ENCODE measurements at regions not wholly inside any gene's neighbourhood (a gene's known extent, or its start where the extent isn't known, plus 50 kb on each side); places are given as distances from the start of the nearest gene placed in this dataset.

DNA sequence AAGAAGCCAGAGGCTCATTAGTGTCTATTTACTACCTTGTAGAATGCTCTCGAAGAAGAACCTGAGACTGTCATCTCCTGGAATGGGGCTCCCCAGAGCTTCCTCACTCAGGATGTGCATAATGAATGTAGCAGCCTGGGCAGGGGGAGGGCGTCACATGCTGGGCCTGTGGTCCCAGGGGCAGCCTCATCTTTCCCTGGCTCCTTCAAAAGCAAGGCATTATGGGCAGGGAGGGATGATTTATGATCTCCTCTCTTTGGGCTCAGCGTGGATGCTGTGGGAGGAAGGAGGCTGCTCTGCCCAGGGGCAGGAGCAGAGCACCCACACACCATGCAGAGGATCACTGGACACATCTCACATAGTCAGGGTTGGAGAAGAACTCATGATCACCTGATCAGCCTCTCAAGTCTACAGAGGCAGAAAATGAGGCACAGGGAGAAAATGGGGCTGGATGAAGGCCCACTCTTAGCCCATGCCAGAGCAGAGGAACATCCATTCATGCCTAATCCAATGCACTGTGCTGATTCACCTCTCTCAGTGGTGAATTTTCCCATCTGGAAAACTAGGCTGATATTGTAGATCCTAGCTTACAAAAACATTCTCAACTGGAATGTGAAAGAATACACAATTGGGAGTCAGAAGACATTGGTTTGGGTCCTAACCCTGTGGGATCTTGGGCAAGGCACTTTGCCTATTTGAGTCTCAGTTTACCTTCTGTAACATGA is 173.7 kb downstream of the CARTPT start:
- no peak overlapping the region for H3K9ac ChIP-seq (ENCODE audit: low read depth in 1 of 2, low read length in 2 of 2)
- no peaks in the 10 kb centered on the region for H3K9me3 ChIP-seq (ENCODE audit: control insufficient read depth in 4 of 4, low read length in 3 of 4)
- WGBS = 80% methylated on average over 3 of the region's 3 CpGs
- no peak overlapping the region for H3K27ac ChIP-seq (ENCODE audit: low read depth in 1 of 2, low read length in 2 of 2)
- no peaks in the 10 kb centered on the region for H3K27me3 ChIP-seq (ENCODE audit: control insufficient read depth in 4 of 4, insufficient read depth in 4 of 4, low read length in 3 of 4)
- H3K4me1 ChIP-seq (ENCODE audit: control insufficient read depth in 4 of 4, insufficient read depth in 4 of 4, low read length in 3 of 4) = no peaks in the 10 kb centered on the region
- H3K36me3 ChIP-seq (ENCODE audit: control insufficient read depth in 4 of 4, insufficient read depth in 3 of 4, low read depth in 1 of 4, low read length in 3 of 4) = no peaks in the 10 kb centered on the region
- DNase-seq (ENCODE audit: low spot score) = no peak
- TF ChIP-seq RAD21 (IDR thresholded peaks at IDR 0.05) = no peak
- TF ChIP-seq GABPA (IDR thresholded peaks at IDR 0.05 in 1 of 2, conservative IDR thresholded peaks at IDR 0.05 in 1 of 2) = no peak
- no peak overlapping the region for H3K4me3 ChIP-seq (ENCODE audit: low read depth in 1 of 3, low read length in 3 of 3)

DNA sequence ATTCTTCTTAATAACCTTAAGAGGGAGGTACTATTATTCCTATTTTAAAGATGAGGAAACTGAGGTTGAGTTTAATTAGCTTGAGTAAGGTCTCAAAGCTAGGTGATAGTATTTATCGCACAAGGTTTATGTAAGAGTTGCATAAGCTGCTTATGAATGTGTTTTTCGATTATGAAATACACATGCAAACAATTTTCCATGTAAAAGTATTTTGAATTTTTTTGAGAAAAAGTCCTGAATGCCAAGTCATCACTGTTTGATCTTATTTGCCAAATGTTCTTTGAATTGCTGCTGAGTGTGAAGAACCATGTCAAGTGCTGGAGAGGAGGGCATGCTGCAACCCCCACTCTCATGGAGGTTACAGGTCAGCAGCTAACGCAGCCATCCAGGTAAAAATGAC is 174.4 kb downstream of the CARTPT start:
- DNase-seq (ENCODE audit: low spot score) = no peak
- H3K27me3 ChIP-seq (ENCODE audit: control insufficient read depth in 4 of 4, insufficient read depth in 4 of 4, low read length in 3 of 4) = no peaks in the 10 kb centered on the region
- H3K36me3 ChIP-seq (ENCODE audit: control insufficient read depth in 4 of 4, insufficient read depth in 3 of 4, low read depth in 1 of 4, low read length in 3 of 4) = no peaks in the 10 kb centered on the region
- 85% methylated on average over 3 of the region's 3 CpGs for WGBS
- no peaks in the 10 kb centered on the region for H3K4me1 ChIP-seq (ENCODE audit: control insufficient read depth in 4 of 4, insufficient read depth in 4 of 4, low read length in 3 of 4)
- no peak overlapping the region for H3K4me3 ChIP-seq (ENCODE audit: low read depth in 1 of 3, low read length in 3 of 3)
- TF ChIP-seq, protein P1, sequence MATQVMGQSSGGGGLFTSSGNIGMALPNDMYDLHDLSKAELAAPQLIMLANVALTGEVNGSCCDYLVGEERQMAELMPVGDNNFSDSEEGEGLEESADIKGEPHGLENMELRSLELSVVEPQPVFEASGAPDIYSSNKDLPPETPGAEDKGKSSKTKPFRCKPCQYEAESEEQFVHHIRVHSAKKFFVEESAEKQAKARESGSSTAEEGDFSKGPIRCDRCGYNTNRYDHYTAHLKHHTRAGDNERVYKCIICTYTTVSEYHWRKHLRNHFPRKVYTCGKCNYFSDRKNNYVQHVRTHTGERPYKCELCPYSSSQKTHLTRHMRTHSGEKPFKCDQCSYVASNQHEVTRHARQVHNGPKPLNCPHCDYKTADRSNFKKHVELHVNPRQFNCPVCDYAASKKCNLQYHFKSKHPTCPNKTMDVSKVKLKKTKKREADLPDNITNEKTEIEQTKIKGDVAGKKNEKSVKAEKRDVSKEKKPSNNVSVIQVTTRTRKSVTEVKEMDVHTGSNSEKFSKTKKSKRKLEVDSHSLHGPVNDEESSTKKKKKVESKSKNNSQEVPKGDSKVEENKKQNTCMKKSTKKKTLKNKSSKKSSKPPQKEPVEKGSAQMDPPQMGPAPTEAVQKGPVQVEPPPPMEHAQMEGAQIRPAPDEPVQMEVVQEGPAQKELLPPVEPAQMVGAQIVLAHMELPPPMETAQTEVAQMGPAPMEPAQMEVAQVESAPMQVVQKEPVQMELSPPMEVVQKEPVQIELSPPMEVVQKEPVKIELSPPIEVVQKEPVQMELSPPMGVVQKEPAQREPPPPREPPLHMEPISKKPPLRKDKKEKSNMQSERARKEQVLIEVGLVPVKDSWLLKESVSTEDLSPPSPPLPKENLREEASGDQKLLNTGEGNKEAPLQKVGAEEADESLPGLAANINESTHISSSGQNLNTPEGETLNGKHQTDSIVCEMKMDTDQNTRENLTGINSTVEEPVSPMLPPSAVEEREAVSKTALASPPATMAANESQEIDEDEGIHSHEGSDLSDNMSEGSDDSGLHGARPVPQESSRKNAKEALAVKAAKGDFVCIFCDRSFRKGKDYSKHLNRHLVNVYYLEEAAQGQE (IDR thresholded peaks at IDR 0.05) = no peak
- TF ChIP-seq RXRA (IDR thresholded peaks at IDR 0.05) (no peak), NR2F2 (IDR thresholded peaks at IDR 0.05) (no peak), CTCF (IDR thresholded peaks at IDR 0.05; ENCODE audit: low read depth, low read length, missing input control) (no peak), TAF1 (conservative IDR thresholded peaks at IDR 0.05) (no peak), MAX (IDR thresholded peaks at IDR 0.05) (no peak), HNF4A (conservative IDR thresholded peaks at IDR 0.05) (no peak), RAD21 (IDR thresholded peaks at IDR 0.05) (no peak)
- H3K9ac ChIP-seq (ENCODE audit: low read depth in 1 of 2, low read length in 2 of 2) = no peak overlapping the region
- no peaks in the 10 kb centered on the region for H3K9me3 ChIP-seq (ENCODE audit: control insufficient read depth in 4 of 4, low read length in 3 of 4)
- no peak overlapping the region for H3K27ac ChIP-seq (ENCODE audit: low read depth in 1 of 2, low read length in 2 of 2)

DNA sequence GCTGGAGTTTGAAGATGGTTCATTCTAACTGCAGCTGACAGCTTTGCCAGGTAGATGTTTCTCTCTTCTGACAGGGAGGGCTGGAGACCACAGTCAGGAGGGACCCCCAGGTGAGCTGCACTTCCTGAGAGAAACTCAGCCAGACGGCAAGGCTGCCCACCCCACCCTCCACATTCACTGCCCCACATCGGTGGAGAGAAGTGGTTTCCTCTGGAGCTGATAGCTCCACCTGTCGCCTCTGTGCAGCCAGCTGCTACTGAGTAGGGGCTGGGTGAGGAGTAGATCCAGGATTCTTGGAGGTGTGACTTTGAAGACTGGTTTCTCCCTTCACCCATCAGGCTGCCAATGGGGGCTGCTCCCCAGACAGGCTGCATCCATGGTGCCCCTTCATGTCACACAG is 175.0 kb downstream of the CARTPT start:
- Histone ChIP-seq H3K9ac (ENCODE audit: low read depth in 1 of 2, low read length in 2 of 2) (no peak overlapping the region), H3K9me3 (ENCODE audit: control insufficient read depth in 4 of 4, low read length in 3 of 4) (no peaks in the 10 kb centered on the region), H3K4me3 (ENCODE audit: low read depth in 1 of 3, low read length in 3 of 3) (no peak overlapping the region), H3K27me3 (ENCODE audit: control insufficient read depth in 4 of 4, insufficient read depth in 4 of 4, low read length in 3 of 4) (no peaks in the 10 kb centered on the region), H3K36me3 (ENCODE audit: control insufficient read depth in 4 of 4, insufficient read depth in 3 of 4, low read depth in 1 of 4, low read length in 3 of 4) (no peaks in the 10 kb centered on the region), H3K4me1 (ENCODE audit: control insufficient read depth in 4 of 4, insufficient read depth in 4 of 4, low read length in 3 of 4) (no peaks in the 10 kb centered on the region), H3K27ac (ENCODE audit: low read depth in 1 of 2, low read length in 2 of 2) (no peak overlapping the region)
- DNase-seq (ENCODE audit: low spot score) = no peak
- WGBS = 72% methylated on average over 3 of the region's 3 CpGs
- TF ChIP-seq, protein P2, sequence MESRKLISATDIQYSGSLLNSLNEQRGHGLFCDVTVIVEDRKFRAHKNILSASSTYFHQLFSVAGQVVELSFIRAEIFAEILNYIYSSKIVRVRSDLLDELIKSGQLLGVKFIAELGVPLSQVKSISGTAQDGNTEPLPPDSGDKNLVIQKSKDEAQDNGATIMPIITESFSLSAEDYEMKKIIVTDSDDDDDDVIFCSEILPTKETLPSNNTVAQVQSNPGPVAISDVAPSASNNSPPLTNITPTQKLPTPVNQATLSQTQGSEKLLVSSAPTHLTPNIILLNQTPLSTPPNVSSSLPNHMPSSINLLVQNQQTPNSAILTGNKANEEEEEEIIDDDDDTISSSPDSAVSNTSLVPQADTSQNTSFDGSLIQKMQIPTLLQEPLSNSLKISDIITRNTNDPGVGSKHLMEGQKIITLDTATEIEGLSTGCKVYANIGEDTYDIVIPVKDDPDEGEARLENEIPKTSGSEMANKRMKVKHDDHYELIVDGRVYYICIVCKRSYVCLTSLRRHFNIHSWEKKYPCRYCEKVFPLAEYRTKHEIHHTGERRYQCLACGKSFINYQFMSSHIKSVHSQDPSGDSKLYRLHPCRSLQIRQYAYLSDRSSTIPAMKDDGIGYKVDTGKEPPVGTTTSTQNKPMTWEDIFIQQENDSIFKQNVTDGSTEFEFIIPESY (IDR thresholded peaks at IDR 0.05) = no peak
- TF ChIP-seq FOXA1 (IDR thresholded peaks at IDR 0.05) = no peak
- TF ChIP-seq YY1 (IDR thresholded peaks at IDR 0.05) = no peak
- TF ChIP-seq HNF4A (conservative IDR thresholded peaks at IDR 0.05) = no peak
- no peak for TF ChIP-seq JUND (IDR thresholded peaks at IDR 0.05)
- no peak for TF ChIP-seq SP1 (IDR thresholded peaks at IDR 0.05)
- TF ChIP-seq FOXA2 (IDR thresholded peaks at IDR 0.05) = no peak
- TF ChIP-seq, protein P3, sequence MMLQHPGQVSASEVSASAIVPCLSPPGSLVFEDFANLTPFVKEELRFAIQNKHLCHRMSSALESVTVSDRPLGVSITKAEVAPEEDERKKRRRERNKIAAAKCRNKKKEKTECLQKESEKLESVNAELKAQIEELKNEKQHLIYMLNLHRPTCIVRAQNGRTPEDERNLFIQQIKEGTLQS (IDR thresholded peaks at IDR 0.05) = no peak
- no peak for TF ChIP-seq MAX (IDR thresholded peaks at IDR 0.05)
- no peak for TF ChIP-seq NR2F2 (IDR thresholded peaks at IDR 0.05)
- TF ChIP-seq CTCF (IDR thresholded peaks at IDR 0.05; ENCODE audit: low read depth, low read length, missing input control) = no peak
